Peyer's patch (tissue), 4 donors: ENCODE measurements at regions not wholly inside any gene's neighbourhood (a gene's known extent, or its start where the extent isn't known, plus 50 kb on each side); places are given as distances from the start of the nearest gene placed in this dataset.

ENCODE experiments used
- DNase-seq, 3 donors: peaks; one replicate each; pipeline ENCODE4 v3.0.0-alpha.2; 2017 to 2019
- H3K27ac ChIP-seq, 4 donors: fragments of 200-600 bp; sonication (generic); one replicate each; pipeline ENCODE4 v1.5.1; 2016 to 2019
- H3K27me3 ChIP-seq, 2 donors: fragments of 200-600 bp; sonication (generic); one replicate each; pipeline ENCODE4 v1.5.1; 2019
- H3K36me3 ChIP-seq, 3 donors: fragments of 200-600 bp; sonication (generic); one replicate each; pipeline ENCODE4 v1.5.1; 2016 to 2019
- H3K4me1 ChIP-seq, 4 donors: fragments of 200-600 bp; sonication (generic); one replicate each; pipeline ENCODE4 v1.5.1; 2016 to 2019
- H3K4me3 ChIP-seq, 4 donors: fragments of 200-600 bp; sonication (generic); 1 replicate in 3 of 4; 2 replicates in 1 of 4; pipeline ENCODE4 v1.5.1; 2016 to 2019; ENCODE audit warnings: mild to moderate bottlenecking in 1 of 4
- H3K9me3 ChIP-seq, 4 donors: fragments of 200-600 bp; sonication (generic); one replicate each; pipeline ENCODE4 v1.5.1; 2016 to 2019; ENCODE audit warnings: mild to moderate bottlenecking in 1 of 4
- CTCF ChIP-seq, 6 experiments: fragments of 450-650 bp in 4 of 6; fragments of 200-600 bp in 2 of 6; sonication (generic) in 1 of 6; IDR thresholded peaks; one replicate each; pipeline ENCODE4 v1.5.1; 2017 to 2019; ENCODE audit warnings: antibody characterized with exemption in 6 of 6, mild to moderate bottlenecking in 3 of 6, moderate library complexity in 1 of 6
- POLR2A ChIP-seq, 2 donors: fragments of 450-650 bp; IDR thresholded peaks; one replicate each; pipeline ENCODE4 v1.5.1; 2017; ENCODE audit warnings: antibody characterized with exemption in 2 of 2, mild to moderate bottlenecking in 2 of 2, moderate library complexity in 2 of 2

- TF ChIP-seq CTCF (IDR thresholded peaks at IDR 0.05) (no peak), POLR2A (IDR thresholded peaks at IDR 0.05) (no peak)
- no peaks in the 10 kb centered on the region for H3K27me3 ChIP-seq
- H3K4me1 ChIP-seq, result no peaks in the 10 kb centered on the region
- DNase-seq, result no peak
- H3K9me3 ChIP-seq, result no peaks in the 10 kb centered on the region
- H3K36me3 ChIP-seq, result no peaks in the 10 kb centered on the region
- H3K27ac ChIP-seq, result no peak overlapping the region
- H3K4me3 ChIP-seq, result no peak overlapping the region
Observed at GRCh38 chr9:73370053-73370452, 218.4 kb downstream of the ANXA1 start.

- no peak for TF ChIP-seq CTCF (IDR thresholded peaks at IDR 0.05)
- no peak for TF ChIP-seq POLR2A (IDR thresholded peaks at IDR 0.05)
- no peak for DNase-seq
- H3K27ac ChIP-seq, result no peak overlapping the region
- H3K9me3 ChIP-seq, result no peaks in the 10 kb centered on the region
- no peaks in the 10 kb centered on the region for H3K36me3 ChIP-seq
- no peaks in the 10 kb centered on the region for H3K4me1 ChIP-seq
- no peaks in the 10 kb centered on the region for H3K27me3 ChIP-seq
- no peak overlapping the region for H3K4me3 ChIP-seq
Observed at GRCh38 chr9:73371801-73372200, 220.1 kb downstream of the ANXA1 start.

- no peaks in the 10 kb centered on the region for H3K9me3 ChIP-seq
- no peaks in the 10 kb centered on the region for H3K4me1 ChIP-seq
- no peak overlapping the region for H3K27ac ChIP-seq
- no peaks in the 10 kb centered on the region for H3K36me3 ChIP-seq
- TF ChIP-seq CTCF (IDR thresholded peaks at IDR 0.05) (no peak), POLR2A (IDR thresholded peaks at IDR 0.05) (no peak)
- H3K4me3 ChIP-seq, result no peak overlapping the region
- H3K27me3 ChIP-seq, result no peaks in the 10 kb centered on the region
- DNase-seq, result no peak
Observed at GRCh38 chr9:73380411-73380810, 228.7 kb downstream of the ANXA1 start.

GRCh38 chr9:73402081-73403028, 250.7 kb downstream of the ANXA1 start:
- no peak overlapping the region for H3K4me3 ChIP-seq
- no peaks in the 10 kb centered on the region for H3K4me1 ChIP-seq
- no peaks in the 10 kb centered on the region for H3K9me3 ChIP-seq
- H3K27me3 ChIP-seq, result no peaks in the 10 kb centered on the region
- DNase-seq, result no peak
- H3K27ac ChIP-seq, result no peak overlapping the region
- no peak for TF ChIP-seq CTCF (IDR thresholded peaks at IDR 0.05)
- TF ChIP-seq POLR2A (IDR thresholded peaks at IDR 0.05), result no peak
- no peaks in the 10 kb centered on the region for H3K36me3 ChIP-seq

GRCh38 chr9:73411494-73411893, 259.8 kb downstream of the ANXA1 start:
- Histone ChIP-seq H3K36me3 (no peaks in the 10 kb centered on the region), H3K9me3 (no peaks in the 10 kb centered on the region), H3K27ac (no peak overlapping the region), H3K4me1 (no peaks in the 10 kb centered on the region), H3K4me3 (no peak overlapping the region), H3K27me3 (no peaks in the 10 kb centered on the region)
- DNase-seq, result no peak
- TF ChIP-seq POLR2A (IDR thresholded peaks at IDR 0.05) (no peak), CTCF (IDR thresholded peaks at IDR 0.05) (no peak)
